Body of pancreas (tissue), 4 donors: ENCODE measurements at regions not wholly inside any gene's neighbourhood (a gene's known extent, or its start where the extent isn't known, plus 50 kb on each side); places are given as distances from the start of the nearest gene placed in this dataset.
A peak's percentile ranks its signal among the peaks of the same experiment; 100 is the strongest.

Experiments
- ATAC-seq: fragments of 150-250 bp; one replicate; pipeline ENCODE4 v1.9.1; 2016
- DNase-seq, 4 donors: peaks; one replicate each; pipeline ENCODE4 v3.0.0-alpha.2; 2019
- H3K27ac ChIP-seq, 4 donors: fragments of 200-600 bp; sonication (generic); 1 replicate in 3 of 4; 2 replicates in 1 of 4; pipeline versions ENCODE4 v1.5.1 to v1.6.1; 2016 to 2019; ENCODE audit warnings: mild to moderate bottlenecking in 1 of 4, mixed read lengths in 1 of 4, moderate library complexity in 1 of 4
- H3K27me3 ChIP-seq, 2 donors: fragments of 200-600 bp; sonication (generic); one replicate each; pipeline ENCODE4 v1.6.0; 2016; ENCODE audit warnings: mild to moderate bottlenecking in 1 of 2
- H3K36me3 ChIP-seq, 2 donors: fragments of 200-600 bp; sonication (generic); replicated peaks in 1 of 2; 2 replicates each; pipeline ENCODE4 v1.5.1; 2016; ENCODE audit warnings: low read depth in 2 of 2; ENCODE audit not compliant: insufficient read depth in 1 of 2
- H3K4me1 ChIP-seq: fragments of 200-600 bp; sonication (generic); one replicate; pipeline ENCODE4 v1.6.0; 2016
- H3K4me3 ChIP-seq, 2 donors: fragments of 200-600 bp; sonication (generic); 1 replicate in 1 of 2; 2 replicates in 1 of 2; pipeline ENCODE4 v1.5.1; 2016 to 2019
- H3K9me3 ChIP-seq, 3 donors: fragments of 200-600 bp; sonication (generic); 1 replicate in 2 of 3; 2 replicates in 1 of 3; pipeline ENCODE4 v1.5.1; 2016
- POLR2A ChIP-seq, 3 donors: fragments of 450-650 bp; IDR thresholded peaks; one replicate each; pipeline ENCODE4 v1.6.1; 2016; ENCODE audit warnings: antibody characterized with exemption in 3 of 3, mild to moderate bottlenecking in 2 of 3
- WGBS, 2 donors: methylation state at CpG; one replicate each; pipeline ENCODE4 v1.1.5; 2017; 5-methylcytosine and 5-hydroxymethylcytosine counted together
- intact Hi-C: fragments of 100-400 bp; cut with DNase I; formaldehyde crosslinking; loops from one replicate; pipeline ENCODE4 v1.15.1; 2023
- TF ChIP-seq, protein P1 (sequence below), 7 experiments: fragments of 450-650 bp in 4 of 7; fragments of 200-600 bp in 3 of 7; sonication (generic) in 3 of 7; IDR thresholded peaks; one replicate each; pipeline ENCODE4 v1.5.1; 2016 to 2019; ENCODE audit warnings: antibody characterized with exemption in 7 of 7

DNA sequence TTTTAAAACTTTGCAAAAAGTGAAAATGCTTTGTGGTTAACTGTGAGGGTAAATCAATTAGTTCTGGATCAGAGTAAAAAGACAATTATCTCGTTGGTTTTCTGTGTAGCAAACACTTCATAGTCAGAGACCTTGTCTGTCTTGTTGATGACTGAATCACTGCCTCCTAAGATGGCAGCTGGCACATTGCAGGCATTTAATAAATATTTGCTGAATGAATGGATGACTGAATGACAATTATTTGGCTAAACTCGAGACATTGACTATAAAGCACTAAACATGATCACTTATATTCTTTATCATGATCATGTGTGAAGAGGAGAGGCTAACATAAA, 96.2 kb downstream of the MAIP1 start:
- TF ChIP-seq, protein P1, sequence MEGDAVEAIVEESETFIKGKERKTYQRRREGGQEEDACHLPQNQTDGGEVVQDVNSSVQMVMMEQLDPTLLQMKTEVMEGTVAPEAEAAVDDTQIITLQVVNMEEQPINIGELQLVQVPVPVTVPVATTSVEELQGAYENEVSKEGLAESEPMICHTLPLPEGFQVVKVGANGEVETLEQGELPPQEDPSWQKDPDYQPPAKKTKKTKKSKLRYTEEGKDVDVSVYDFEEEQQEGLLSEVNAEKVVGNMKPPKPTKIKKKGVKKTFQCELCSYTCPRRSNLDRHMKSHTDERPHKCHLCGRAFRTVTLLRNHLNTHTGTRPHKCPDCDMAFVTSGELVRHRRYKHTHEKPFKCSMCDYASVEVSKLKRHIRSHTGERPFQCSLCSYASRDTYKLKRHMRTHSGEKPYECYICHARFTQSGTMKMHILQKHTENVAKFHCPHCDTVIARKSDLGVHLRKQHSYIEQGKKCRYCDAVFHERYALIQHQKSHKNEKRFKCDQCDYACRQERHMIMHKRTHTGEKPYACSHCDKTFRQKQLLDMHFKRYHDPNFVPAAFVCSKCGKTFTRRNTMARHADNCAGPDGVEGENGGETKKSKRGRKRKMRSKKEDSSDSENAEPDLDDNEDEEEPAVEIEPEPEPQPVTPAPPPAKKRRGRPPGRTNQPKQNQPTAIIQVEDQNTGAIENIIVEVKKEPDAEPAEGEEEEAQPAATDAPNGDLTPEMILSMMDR (IDR thresholded peaks at IDR 0.05): no peak
- TF ChIP-seq POLR2A (IDR thresholded peaks at IDR 0.05): no peak
- WGBS, 2 donors: 28 to 38% methylated on average over 2 of the region's 2 CpGs
- H3K4me1 ChIP-seq: no peaks in the 10 kb centered on the region
- H3K4me3 ChIP-seq: no peak overlapping the region
- ATAC-seq: no peak
- DNase-seq: no peak
- no peaks in the 10 kb centered on the region for H3K9me3 ChIP-seq
- intact Hi-C loops: no loop called here
- no peaks in the 10 kb centered on the region for H3K36me3 ChIP-seq
- no peaks in the 10 kb centered on the region for H3K27me3 ChIP-seq
- peak overlapping the region in 2 of 4 donors; percentile 43 to 65 for H3K27ac ChIP-seq

DNA sequence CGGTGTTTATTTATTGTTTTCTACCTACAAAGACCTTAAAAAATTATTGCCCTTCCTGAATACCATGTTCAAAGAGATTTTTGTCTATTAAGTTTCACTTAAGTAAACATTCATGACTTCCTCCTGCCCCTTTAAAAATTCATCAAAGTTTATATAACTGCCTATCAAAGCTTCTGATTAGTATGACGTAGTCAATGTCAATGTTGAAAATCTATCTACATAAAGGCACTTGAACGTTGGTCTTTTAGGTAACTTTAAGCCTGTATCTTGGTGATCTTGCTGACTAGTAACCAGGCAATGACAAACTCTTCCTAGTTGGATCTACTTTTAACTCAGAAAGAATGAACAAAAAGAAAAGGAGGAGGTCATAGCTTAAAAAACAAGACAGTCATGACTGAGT, 97.2 kb downstream of the MAIP1 start:
- intact Hi-C loops: no loop called here
- Histone ChIP-seq H3K27me3 (no peaks in the 10 kb centered on the region), H3K36me3 (no peaks in the 10 kb centered on the region), H3K27ac (no peak overlapping the region), H3K9me3 (peaks cover 0 to 6% (median 0%) of the 10 kb centered on the region in 3 donors), H3K4me1 (no peaks in the 10 kb centered on the region), H3K4me3 (no peak overlapping the region)
- DNase-seq: no peak
- TF ChIP-seq, protein P1 (IDR thresholded peaks at IDR 0.05): no peak
- TF ChIP-seq POLR2A (IDR thresholded peaks at IDR 0.05): no peak
- ATAC-seq: no peak
- WGBS, 2 donors: 45 to 52% methylated on average over 3 of the region's 3 CpGs

DNA sequence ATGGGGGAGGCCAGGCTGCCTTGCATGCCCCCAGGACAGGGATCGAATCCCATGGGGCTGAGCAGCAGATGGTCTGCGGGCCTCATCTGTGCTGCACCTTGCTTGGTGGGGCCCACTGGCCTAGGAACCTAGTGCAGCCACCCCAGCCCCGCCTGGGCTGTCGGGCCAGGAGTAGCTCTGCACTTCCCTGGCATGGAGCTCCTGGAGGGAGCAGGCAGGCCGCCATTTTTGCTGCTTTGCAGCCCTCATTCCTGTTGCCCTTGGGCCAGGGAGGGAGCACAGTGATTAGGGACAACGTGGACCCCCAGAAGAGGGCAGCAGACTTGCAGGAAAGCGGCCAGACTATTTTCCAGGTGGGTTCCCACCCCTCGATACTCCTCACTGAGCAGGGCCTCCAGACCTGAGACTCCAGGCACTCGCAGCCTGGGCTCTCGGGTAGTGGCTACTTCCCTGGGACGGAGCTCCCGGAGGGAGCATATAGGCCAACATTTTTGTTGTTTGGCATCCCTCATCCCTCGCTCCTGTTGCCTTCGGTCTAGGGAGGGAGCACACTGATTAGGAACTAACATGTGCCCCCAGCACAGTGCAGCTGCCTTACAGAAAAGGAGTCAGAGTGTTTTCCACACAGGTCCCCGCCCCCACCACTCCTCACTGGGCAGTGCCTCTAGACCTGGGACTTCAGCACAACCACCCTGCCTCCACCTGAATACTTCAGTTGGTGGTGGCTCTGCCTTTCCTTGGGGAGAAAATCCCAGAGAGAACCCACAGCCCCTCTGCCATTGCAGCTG, 99.5 kb downstream of the MAIP1 start:
- no peaks in the 10 kb centered on the region for H3K4me1 ChIP-seq
- no peaks in the 10 kb centered on the region for H3K27me3 ChIP-seq
- no peak for DNase-seq
- intact Hi-C loops: no loop called here
- no peaks in the 10 kb centered on the region for H3K36me3 ChIP-seq
- ATAC-seq: no peak
- H3K4me3 ChIP-seq: no peak overlapping the region
- 89 to 92% methylated on average over 7 to 15 of the region's 15 CpGs for WGBS, 2 donors
- no peak overlapping the region for H3K27ac ChIP-seq
- TF ChIP-seq, protein P1 (IDR thresholded peaks at IDR 0.05): no peak
- no peak for TF ChIP-seq POLR2A (IDR thresholded peaks at IDR 0.05)
- peaks cover 0 to 9% (median 0%) of the 10 kb centered on the region in 3 donors for H3K9me3 ChIP-seq

DNA sequence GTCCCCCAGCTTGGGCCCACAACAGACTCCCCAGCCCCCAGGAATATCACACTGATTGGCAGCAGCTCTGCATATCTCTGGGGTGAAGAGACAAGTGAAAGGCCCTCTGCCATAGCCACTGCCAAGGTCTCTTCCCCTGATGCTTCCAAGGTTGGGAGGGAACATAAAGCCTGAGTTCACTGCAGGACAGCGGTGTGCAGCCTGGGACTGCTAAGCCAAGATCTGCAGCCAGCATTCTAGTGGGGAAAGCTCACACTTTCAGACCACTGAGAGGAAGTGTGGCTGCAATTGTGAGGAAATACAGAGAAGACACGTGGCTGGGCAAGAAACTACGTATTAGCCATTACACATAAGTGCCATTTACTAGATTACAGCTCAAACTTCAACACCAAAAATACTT, 100.7 kb downstream of the MAIP1 start:
- 65 to 80% methylated on average over 3 of the region's 3 CpGs for WGBS, 2 donors
- Histone ChIP-seq H3K36me3 (no peaks in the 10 kb centered on the region), H3K27me3 (no peaks in the 10 kb centered on the region), H3K4me1 (no peaks in the 10 kb centered on the region), H3K4me3 (no peak overlapping the region), H3K9me3 (peaks cover 0 to 9% (median 0%) of the 10 kb centered on the region in 3 donors), H3K27ac (no peak overlapping the region)
- intact Hi-C loops: no loop called here
- no peak for DNase-seq
- TF ChIP-seq POLR2A (IDR thresholded peaks at IDR 0.05): no peak
- TF ChIP-seq, protein P1 (IDR thresholded peaks at IDR 0.05): no peak
- ATAC-seq: no peak

DNA sequence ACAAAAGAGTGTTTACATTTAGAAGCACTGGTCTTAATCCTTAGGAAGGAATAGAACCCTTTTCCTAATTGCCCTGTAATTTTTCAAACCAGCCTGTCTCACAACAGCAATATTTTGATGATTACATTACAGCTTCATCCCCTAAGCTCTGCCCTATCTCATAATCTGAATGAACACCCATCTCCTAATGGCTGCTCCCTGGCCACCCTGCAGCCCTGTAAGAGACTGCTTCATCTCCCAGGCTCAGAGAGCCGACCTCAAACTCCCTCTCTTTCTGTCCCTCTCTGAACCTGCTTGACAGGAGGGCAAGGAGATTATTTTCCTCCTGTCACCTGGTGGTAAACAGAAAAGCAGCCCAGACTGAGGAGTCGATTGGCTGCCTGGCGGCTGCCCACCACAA, 107.8 kb downstream of the MAIP1 start:
- Histone ChIP-seq H3K4me3 (no peak overlapping the region), H3K27ac (no peak overlapping the region), H3K27me3 (no peaks in the 10 kb centered on the region), H3K9me3 (no peaks in the 10 kb centered on the region), H3K36me3 (no peaks in the 10 kb centered on the region), H3K4me1 (no peaks in the 10 kb centered on the region)
- DNase-seq (no peak), ATAC-seq (no peak)
- no peak for TF ChIP-seq POLR2A (IDR thresholded peaks at IDR 0.05)
- TF ChIP-seq, protein P1 (IDR thresholded peaks at IDR 0.05): no peak
- WGBS, 2 donors: 54 to 61% methylated on average over 1 to 3 of the region's 3 CpGs
- intact Hi-C loops: no loop called here
